ENCODE measurements at regions not wholly inside any gene's neighbourhood (a gene's known extent, or its start where the extent isn't known, plus 50 kb on each side); places are given as distances from the start of the nearest gene placed in this dataset.
"Not testable (repeated sequence)": the region's sequence is repeated elsewhere in the genome, so short reads cannot be mapped to it uniquely, and the experiment has no call there.

DNA sequence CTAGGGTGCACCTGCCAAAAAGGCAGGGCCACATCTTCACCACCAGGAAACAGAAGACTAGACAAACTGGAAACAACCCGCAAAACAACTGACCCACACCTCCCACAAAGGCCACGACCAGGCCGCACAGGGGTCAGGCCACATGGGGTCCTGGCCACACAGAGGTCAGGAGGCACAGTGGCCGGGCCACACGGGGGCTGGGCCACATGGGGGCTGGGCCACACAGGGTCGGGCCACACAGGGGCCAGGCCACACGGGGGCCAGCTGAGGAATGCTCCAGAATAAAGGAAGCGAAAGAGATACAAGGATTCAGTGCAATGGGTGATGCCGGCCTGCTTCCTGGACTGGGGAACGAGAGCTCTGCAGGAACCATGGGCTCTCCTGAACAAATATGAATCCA lies 91.6 kb downstream of the OLFM1 start:
- Mint-ChIP-seq H3K36me3 (ENCODE audit: low read depth) (no peaks in the 10 kb centered on the region), H3K4me3 (ENCODE audit: unreplicated experiment) (no peak overlapping the region), H3K27me3 (ENCODE audit: low read depth) (peaks cover 32% of the 10 kb centered on the region), H3K27ac (ENCODE audit: unreplicated experiment) (no peak overlapping the region), H3K9me3 (ENCODE audit: low read depth) (no peaks in the 10 kb centered on the region), H3K4me1 (ENCODE audit: low read depth) (no peaks in the 10 kb centered on the region)
- no peak for DNase-seq (ENCODE audit: low spot score)
- TF ChIP-seq, protein P1, sequence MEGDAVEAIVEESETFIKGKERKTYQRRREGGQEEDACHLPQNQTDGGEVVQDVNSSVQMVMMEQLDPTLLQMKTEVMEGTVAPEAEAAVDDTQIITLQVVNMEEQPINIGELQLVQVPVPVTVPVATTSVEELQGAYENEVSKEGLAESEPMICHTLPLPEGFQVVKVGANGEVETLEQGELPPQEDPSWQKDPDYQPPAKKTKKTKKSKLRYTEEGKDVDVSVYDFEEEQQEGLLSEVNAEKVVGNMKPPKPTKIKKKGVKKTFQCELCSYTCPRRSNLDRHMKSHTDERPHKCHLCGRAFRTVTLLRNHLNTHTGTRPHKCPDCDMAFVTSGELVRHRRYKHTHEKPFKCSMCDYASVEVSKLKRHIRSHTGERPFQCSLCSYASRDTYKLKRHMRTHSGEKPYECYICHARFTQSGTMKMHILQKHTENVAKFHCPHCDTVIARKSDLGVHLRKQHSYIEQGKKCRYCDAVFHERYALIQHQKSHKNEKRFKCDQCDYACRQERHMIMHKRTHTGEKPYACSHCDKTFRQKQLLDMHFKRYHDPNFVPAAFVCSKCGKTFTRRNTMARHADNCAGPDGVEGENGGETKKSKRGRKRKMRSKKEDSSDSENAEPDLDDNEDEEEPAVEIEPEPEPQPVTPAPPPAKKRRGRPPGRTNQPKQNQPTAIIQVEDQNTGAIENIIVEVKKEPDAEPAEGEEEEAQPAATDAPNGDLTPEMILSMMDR (IDR thresholded peaks at IDR 0.05), result no peak

DNA sequence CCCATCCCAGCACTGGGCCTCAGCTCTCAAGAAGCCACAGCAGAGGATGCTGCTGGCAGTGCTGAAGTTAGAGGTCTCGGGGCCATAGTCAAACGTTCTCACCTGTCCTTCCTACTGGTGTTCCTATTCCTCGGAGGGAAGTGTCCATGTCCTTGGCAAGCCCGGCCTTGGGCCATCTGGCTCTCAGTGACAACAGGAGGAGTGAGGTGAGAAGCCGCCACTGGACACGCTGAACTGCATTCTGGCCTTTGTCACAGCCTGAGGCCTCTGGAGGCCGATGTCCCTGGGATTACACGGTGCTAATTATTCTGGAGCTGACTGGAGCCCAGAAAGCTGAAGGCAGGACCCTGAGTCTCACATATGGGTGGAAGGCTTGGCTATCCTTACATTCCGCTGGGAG lies 92.5 kb downstream of the OLFM1 start:
- TF ChIP-seq, protein P1 (IDR thresholded peaks at IDR 0.05), result no peak
- H3K36me3 Mint-ChIP-seq (ENCODE audit: low read depth), result no peaks in the 10 kb centered on the region
- H3K4me1 Mint-ChIP-seq (ENCODE audit: low read depth), result no peaks in the 10 kb centered on the region
- no peak overlapping the region for H3K27ac Mint-ChIP-seq (ENCODE audit: unreplicated experiment)
- no peak overlapping the region for H3K4me3 Mint-ChIP-seq (ENCODE audit: unreplicated experiment)
- no peak for DNase-seq (ENCODE audit: low spot score)
- H3K9me3 Mint-ChIP-seq (ENCODE audit: low read depth), result no peaks in the 10 kb centered on the region
- H3K27me3 Mint-ChIP-seq (ENCODE audit: low read depth), result peaks cover 38% of the 10 kb centered on the region

DNA sequence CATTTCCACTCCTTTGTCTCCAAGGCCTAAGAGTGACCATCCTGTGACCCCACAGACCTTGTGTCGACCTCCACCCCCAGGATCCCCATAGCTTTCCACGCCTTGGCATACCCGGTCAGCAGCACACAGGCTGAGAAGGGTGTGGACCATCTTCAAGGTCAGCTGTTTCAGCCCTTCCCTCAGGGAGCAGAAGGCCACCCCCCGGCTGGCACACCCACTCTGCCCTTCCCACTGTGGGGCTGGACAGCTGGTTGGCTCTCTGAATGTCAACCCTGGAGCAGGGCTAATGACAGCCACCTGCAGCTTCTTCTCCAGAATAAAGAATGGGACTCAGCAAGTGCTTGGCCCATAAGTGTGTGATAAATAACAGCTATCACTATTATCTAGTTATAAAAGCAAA lies 93.1 kb downstream of the OLFM1 start:
- TF ChIP-seq, protein P1 (IDR thresholded peaks at IDR 0.05), result no peak
- DNase-seq (ENCODE audit: low spot score), result no peak
- Mint-ChIP-seq H3K27me3 (ENCODE audit: low read depth) (peaks cover 38% of the 10 kb centered on the region), H3K4me3 (ENCODE audit: unreplicated experiment) (no peak overlapping the region), H3K27ac (ENCODE audit: unreplicated experiment) (no peak overlapping the region), H3K4me1 (ENCODE audit: low read depth) (no peaks in the 10 kb centered on the region), H3K9me3 (ENCODE audit: low read depth) (no peaks in the 10 kb centered on the region), H3K36me3 (ENCODE audit: low read depth) (no peaks in the 10 kb centered on the region)

DNA sequence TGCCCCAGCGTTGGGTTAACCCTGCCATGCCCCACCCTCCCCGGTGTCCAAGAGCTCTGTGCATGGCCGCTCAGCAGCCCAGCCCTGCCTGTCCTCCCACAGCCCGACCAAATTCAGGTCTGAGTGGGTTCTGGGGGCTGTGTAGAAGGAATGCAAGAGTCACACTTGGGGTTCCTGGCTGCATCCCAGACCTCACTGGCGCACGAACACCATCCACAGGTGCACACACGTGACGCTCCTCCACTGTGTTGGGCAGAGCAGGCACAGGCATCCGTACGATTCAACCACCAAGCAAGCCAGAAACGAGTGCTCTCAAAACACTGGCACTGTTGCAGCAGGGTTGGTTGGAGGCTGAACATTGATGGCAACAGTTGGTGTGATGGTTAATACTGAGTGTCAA lies 93.9 kb downstream of the OLFM1 start:
- H3K9me3 Mint-ChIP-seq (ENCODE audit: low read depth), result no peaks in the 10 kb centered on the region
- H3K4me3 Mint-ChIP-seq (ENCODE audit: unreplicated experiment), result no peak overlapping the region
- no peak overlapping the region for H3K27ac Mint-ChIP-seq (ENCODE audit: unreplicated experiment)
- TF ChIP-seq, protein P1 (IDR thresholded peaks at IDR 0.05), result no peak
- H3K4me1 Mint-ChIP-seq (ENCODE audit: low read depth), result no peaks in the 10 kb centered on the region
- no peak for DNase-seq (ENCODE audit: low spot score)
- peaks cover 41% of the 10 kb centered on the region for H3K27me3 Mint-ChIP-seq (ENCODE audit: low read depth)
- no peaks in the 10 kb centered on the region for H3K36me3 Mint-ChIP-seq (ENCODE audit: low read depth)

DNA sequence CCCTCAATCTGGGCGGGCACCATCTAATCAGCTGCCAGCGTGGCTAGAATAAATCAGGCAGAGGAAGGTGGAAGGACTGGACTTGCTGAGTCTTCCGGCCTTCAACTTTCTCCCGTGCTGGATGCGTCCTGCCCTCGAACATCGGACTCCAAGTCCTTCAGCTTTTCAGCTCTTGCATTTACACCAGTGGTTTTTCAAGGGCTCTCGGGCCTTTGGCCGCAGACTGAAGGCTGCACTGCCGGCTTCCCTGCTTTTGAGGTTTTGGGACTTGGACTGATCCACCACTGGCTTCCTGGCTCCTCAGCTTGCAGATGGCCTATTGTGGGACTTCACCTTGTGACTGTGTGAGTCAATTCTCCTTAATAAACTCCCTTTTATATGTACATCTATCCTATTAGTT lies 94.4 kb downstream of the OLFM1 start:
- not testable (repeated sequence) for H3K4me1 Mint-ChIP-seq (ENCODE audit: low read depth); DNase-seq (ENCODE audit: low spot score); H3K36me3 Mint-ChIP-seq (ENCODE audit: low read depth); H3K27ac Mint-ChIP-seq (ENCODE audit: unreplicated experiment); H3K9me3 Mint-ChIP-seq (ENCODE audit: low read depth); H3K4me3 Mint-ChIP-seq (ENCODE audit: unreplicated experiment)
- H3K27me3 Mint-ChIP-seq (ENCODE audit: low read depth), result peaks cover 46% of the 10 kb centered on the region

DNA sequence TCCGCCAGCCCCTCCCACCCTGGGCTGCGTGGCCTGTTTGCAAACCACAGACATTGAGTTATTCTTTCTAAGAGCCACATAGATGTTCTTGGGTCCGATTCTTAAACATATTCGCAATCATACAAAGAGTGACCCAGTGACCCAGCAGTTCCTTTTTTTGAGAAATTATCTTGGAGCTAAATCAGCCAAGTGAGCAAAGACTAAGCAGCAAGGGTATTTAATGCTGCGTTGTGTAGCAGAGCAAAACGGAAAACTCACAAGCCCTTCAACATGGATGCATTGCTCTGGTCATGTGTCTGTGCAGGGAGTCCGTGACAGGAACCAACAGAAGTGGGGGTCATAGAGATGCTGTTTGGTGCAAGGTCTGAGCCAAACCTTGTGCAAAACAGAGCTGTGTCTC lies 95.6 kb downstream of the OLFM1 start:
- no peaks in the 10 kb centered on the region for H3K4me1 Mint-ChIP-seq (ENCODE audit: low read depth)
- no peaks in the 10 kb centered on the region for H3K36me3 Mint-ChIP-seq (ENCODE audit: low read depth)
- peaks cover 51% of the 10 kb centered on the region for H3K27me3 Mint-ChIP-seq (ENCODE audit: low read depth)
- TF ChIP-seq, protein P1 (IDR thresholded peaks at IDR 0.05), result no peak
- no peaks in the 10 kb centered on the region for H3K9me3 Mint-ChIP-seq (ENCODE audit: low read depth)
- no peak for DNase-seq (ENCODE audit: low spot score)
- H3K4me3 Mint-ChIP-seq (ENCODE audit: unreplicated experiment), result no peak overlapping the region
- no peak overlapping the region for H3K27ac Mint-ChIP-seq (ENCODE audit: unreplicated experiment)
